ENCODE measurements at regions not wholly inside any gene's neighbourhood (a gene's known extent, or its start where the extent isn't known, plus 50 kb on each side); places are given as distances from the start of the nearest gene placed in this dataset.

DNA sequence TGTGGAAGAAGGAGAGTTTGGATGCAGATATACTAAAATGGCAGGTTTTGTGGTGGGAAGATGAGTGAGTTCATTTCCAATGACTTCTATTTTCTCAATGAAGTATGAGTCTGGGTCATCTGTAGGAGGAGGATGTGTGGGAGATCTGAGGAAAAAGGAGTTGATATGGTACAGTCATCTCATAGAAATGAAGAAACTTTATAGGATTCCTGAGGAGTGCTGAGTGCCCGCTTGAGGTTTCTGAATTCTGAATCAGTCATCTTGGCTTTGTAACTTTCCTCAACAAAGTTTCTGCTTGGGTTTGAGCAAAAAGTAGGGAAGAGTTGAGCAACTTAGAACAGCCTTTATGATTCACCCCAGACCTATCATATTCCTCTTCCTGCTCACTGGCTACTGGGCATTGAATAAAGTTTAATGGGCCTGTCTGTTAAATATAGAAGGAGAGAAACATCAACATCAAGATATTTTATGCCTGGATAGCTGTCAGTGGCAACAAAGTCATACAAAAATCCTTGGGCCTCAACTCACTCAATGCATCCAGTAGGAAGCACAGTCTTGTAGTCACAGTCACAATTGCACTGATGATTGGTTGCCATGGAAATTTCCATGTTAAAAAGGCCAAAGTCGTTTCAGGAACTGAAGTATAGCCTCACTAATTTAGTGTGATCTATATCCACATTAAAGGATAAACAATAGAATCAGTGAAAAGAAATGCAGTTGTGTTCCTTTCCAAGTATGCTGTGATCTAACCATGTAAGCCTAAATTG lies 284.7 kb downstream of the DUSP6 start:
- TF ChIP-seq EP300 (IDR thresholded peaks at IDR 0.05; ENCODE audit: borderline replicate concordance) = no peak
- TF ChIP-seq, protein P1, sequence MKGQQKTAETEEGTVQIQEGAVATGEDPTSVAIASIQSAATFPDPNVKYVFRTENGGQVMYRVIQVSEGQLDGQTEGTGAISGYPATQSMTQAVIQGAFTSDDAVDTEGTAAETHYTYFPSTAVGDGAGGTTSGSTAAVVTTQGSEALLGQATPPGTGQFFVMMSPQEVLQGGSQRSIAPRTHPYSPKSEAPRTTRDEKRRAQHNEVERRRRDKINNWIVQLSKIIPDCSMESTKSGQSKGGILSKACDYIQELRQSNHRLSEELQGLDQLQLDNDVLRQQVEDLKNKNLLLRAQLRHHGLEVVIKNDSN (IDR thresholded peaks at IDR 0.05) = no peak
- TF ChIP-seq, protein P2, sequence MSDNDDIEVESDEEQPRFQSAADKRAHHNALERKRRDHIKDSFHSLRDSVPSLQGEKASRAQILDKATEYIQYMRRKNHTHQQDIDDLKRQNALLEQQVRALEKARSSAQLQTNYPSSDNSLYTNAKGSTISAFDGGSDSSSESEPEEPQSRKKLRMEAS (IDR thresholded peaks at IDR 0.05) = no peak
